ENCODE measurements at regions not wholly inside any gene's neighbourhood (a gene's known extent, or its start where the extent isn't known, plus 50 kb on each side); places are given as distances from the start of the nearest gene placed in this dataset.
A peak's percentile ranks its signal among the peaks of the same experiment; 100 is the strongest.
"Not testable (repeated sequence)": the region's sequence is repeated elsewhere in the genome, so short reads cannot be mapped to it uniquely, and the experiment has no call there.

- Mint-ChIP-seq H3K36me3 (ENCODE audit: insufficient read depth) (no peaks in the 10 kb centered on the region), H3K27me3 (ENCODE audit: low read depth) (peaks cover 23% of the 10 kb centered on the region), H3K4me3 (no peak overlapping the region), H3K9me3 (no peaks in the 10 kb centered on the region), H3K4me1 (ENCODE audit: low read depth) (peaks cover 3% of the 10 kb centered on the region)
- ATAC-seq (no peak), DNase-seq (no peak)
Observed at GRCh38 chr1:29690156-29690555, 453.8 kb downstream of the PTPRU start.

- DNase-seq = no peak
- no peak overlapping the region for H3K4me3 Mint-ChIP-seq
Observed at GRCh38 chr1:29689372-29690030, 453.2 kb downstream of the PTPRU start.

DNA sequence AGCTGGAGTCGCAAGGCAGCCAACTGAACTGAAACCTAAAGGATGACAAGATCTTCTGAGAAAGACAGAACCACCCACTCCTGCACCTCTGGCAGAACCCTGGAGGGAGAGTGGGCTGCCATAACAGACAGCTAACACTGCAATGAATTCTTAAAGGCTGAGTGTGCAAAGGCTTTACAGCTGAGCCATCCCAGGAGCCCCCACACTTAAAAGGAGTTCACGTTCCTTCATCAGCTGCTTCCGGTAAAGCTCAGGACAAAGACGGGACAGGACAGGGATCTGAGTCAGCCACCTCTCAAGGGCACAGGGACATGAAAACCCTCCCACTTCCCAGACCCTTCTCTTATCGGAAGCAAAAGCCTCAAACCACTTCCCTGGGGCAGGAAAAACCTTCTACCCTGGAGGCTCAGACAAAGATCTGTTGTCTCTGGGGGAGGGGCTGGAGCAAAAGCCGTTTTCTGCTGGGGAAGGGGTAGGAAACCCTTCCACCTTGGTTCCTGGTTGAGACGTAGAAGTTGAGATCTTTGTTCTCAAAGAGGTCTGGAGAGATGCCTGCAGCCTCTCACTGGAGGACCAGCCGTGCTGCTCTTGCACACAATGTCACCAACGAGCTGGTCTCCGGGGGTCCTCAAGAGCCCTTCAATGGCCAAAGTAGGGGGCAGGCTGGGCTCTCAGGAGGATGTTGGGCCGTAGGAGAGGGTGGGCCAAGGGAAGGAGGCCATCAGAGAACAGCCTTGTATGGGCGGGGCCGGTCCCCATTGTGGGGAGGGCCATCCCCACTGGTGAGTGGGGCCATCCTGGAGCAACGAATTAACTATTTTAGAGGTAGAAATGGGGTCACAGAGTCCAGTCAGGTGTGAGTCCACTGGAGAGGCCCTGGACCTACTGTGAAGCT is 452.4 kb downstream of the PTPRU start:
- H3K27me3 Mint-ChIP-seq (ENCODE audit: low read depth) = peaks cover 23% of the 10 kb centered on the region
- H3K4me3 Mint-ChIP-seq = no peak overlapping the region
- ATAC-seq (peak; percentile 56 to 58), DNase-seq (no peak)
- no peaks in the 10 kb centered on the region for H3K9me3 Mint-ChIP-seq
- H3K36me3 Mint-ChIP-seq (ENCODE audit: insufficient read depth) = no peaks in the 10 kb centered on the region
- peaks cover 3% of the 10 kb centered on the region for H3K4me1 Mint-ChIP-seq (ENCODE audit: low read depth)

More at GRCh38 chr1:29689372-29690030, 453.2 kb downstream of the PTPRU start:
- H3K36me3 Mint-ChIP-seq (ENCODE audit: insufficient read depth) = no peaks in the 10 kb centered on the region
- H3K4me1 Mint-ChIP-seq (ENCODE audit: low read depth) = peaks cover 3% of the 10 kb centered on the region
- no peak for ATAC-seq
- no peaks in the 10 kb centered on the region for H3K9me3 Mint-ChIP-seq
- peaks cover 23% of the 10 kb centered on the region for H3K27me3 Mint-ChIP-seq (ENCODE audit: low read depth)

DNA sequence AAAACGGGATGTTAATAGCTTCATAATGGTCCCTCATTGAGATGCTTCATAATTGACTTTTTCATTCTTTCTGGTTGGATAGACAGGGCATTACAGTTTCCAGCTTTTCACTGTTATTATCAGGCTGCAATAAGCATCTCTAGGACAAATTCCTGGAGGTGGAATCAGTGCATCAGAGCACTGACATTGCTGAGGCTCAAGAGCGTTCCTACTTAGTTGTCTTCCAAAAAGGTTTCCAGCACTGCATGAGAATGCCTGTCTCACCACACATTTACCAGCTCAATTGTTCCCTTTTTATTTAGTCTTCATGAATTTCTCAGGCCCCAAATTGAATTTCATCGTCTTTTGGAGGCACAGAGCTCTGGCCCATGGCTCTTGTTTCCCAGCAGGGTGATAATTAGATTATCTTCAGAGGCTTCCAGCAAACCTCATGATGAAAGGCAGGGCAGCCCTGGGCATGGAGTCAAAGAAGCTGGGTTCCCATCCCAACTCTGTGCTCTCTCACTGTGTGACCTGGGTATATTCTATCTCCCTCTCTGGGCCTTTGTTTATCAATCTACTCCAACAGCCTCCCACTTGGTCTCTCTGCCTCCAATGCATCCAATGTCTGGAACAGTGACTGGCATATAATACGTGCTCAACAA is 451.4 kb downstream of the PTPRU start:
- Mint-ChIP-seq H3K9me3 (no peaks in the 10 kb centered on the region), H3K36me3 (ENCODE audit: insufficient read depth) (no peaks in the 10 kb centered on the region), H3K27me3 (ENCODE audit: low read depth) (peaks cover 23% of the 10 kb centered on the region), H3K4me3 (no peak overlapping the region), H3K4me1 (ENCODE audit: low read depth) (peaks cover 3% of the 10 kb centered on the region)
- ATAC-seq (no peak), DNase-seq (no peak)

GRCh38 chr1:29687166-29687565 is 450.8 kb downstream of the PTPRU start:
- no peak for DNase-seq
- no peak for ATAC-seq
- Mint-ChIP-seq H3K4me1 (ENCODE audit: low read depth) (peaks cover 3% of the 10 kb centered on the region), H3K9me3 (no peaks in the 10 kb centered on the region), H3K36me3 (ENCODE audit: insufficient read depth) (no peaks in the 10 kb centered on the region), H3K27me3 (ENCODE audit: low read depth) (peaks cover 23% of the 10 kb centered on the region), H3K4me3 (no peak overlapping the region)

GRCh38 chr1:29686012-29686930 is 449.9 kb downstream of the PTPRU start:
- Mint-ChIP-seq H3K36me3 (ENCODE audit: insufficient read depth) (no peaks in the 10 kb centered on the region), H3K4me3 (no peak overlapping the region), H3K4me1 (ENCODE audit: low read depth) (peaks cover 3% of the 10 kb centered on the region), H3K27me3 (ENCODE audit: low read depth) (peaks cover 23% of the 10 kb centered on the region), H3K9me3 (no peaks in the 10 kb centered on the region)
- DNase-seq (no peak), ATAC-seq (no peak)

DNA sequence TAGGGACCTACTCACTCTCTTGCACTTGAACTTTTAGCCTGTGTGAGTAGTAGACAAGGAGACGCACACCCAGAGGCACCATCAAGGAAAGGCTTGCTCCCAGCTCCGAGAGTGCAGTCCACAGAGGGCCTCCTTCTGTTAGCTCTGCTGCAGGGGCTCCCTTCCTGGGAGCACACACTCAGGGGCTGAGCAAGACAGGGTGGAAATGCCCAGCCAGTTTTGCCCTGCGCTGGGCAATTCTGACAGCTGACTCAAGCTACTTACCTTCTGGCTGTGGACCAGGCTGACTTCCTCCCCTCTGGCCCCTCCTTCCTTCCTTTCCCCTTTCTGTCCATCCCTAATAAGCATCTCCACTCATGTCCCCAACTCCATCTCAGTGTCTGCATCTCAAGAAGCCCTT is 449.1 kb downstream of the PTPRU start:
- DNase-seq (no peak), ATAC-seq (no peak)
- Mint-ChIP-seq H3K27me3 (ENCODE audit: low read depth) (peaks cover 20% of the 10 kb centered on the region), H3K9me3 (no peaks in the 10 kb centered on the region), H3K36me3 (ENCODE audit: insufficient read depth) (no peaks in the 10 kb centered on the region), H3K4me3 (no peak overlapping the region), H3K4me1 (ENCODE audit: low read depth) (peaks cover 3% of the 10 kb centered on the region)

GRCh38 chr1:29684141-29684540 is 447.8 kb downstream of the PTPRU start:
- peaks cover 12% of the 10 kb centered on the region for H3K27me3 Mint-ChIP-seq (ENCODE audit: low read depth)
- H3K36me3 Mint-ChIP-seq (ENCODE audit: insufficient read depth) = no peaks in the 10 kb centered on the region
- peaks cover 3% of the 10 kb centered on the region for H3K4me1 Mint-ChIP-seq (ENCODE audit: low read depth)
- H3K9me3 Mint-ChIP-seq = no peaks in the 10 kb centered on the region
- no peak for ATAC-seq
- H3K4me3 Mint-ChIP-seq = no peak overlapping the region
- no peak for DNase-seq

DNA sequence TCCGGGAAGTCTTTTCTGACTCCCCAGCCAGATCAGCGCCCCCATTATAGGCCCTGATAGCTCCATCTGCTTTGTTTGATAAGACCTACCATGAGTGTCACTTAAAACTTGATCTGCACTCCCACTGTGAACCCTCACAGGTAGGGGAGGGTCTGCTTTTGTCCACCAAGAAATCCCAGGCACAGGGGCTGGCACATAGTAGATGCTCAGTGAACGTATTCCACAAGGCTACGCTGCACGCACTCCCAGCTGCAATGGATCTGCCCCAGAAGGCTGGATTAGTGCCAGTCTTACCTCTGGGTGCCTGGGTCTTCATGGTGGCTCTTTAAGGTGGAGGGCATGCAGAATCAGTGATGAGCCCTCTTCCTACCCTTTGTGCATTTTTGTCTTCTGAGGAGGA is 447.1 kb downstream of the PTPRU start:
- ATAC-seq (no peak), DNase-seq (no peak)
- Mint-ChIP-seq H3K27me3 (ENCODE audit: low read depth) (peaks cover 9% of the 10 kb centered on the region), H3K4me1 (ENCODE audit: low read depth) (peaks cover 3% of the 10 kb centered on the region), H3K9me3 (no peaks in the 10 kb centered on the region), H3K4me3 (no peak overlapping the region), H3K36me3 (ENCODE audit: insufficient read depth) (no peaks in the 10 kb centered on the region)

GRCh38 chr1:29682919-29683295 is 446.6 kb downstream of the PTPRU start:
- no peak for DNase-seq
- ATAC-seq = no peak
- peaks cover 9% of the 10 kb centered on the region for H3K27me3 Mint-ChIP-seq (ENCODE audit: low read depth)
- H3K36me3 Mint-ChIP-seq (ENCODE audit: insufficient read depth) = no peaks in the 10 kb centered on the region
- no peaks in the 10 kb centered on the region for H3K9me3 Mint-ChIP-seq
- H3K4me3 Mint-ChIP-seq = no peak overlapping the region
- H3K4me1 Mint-ChIP-seq (ENCODE audit: low read depth) = no peaks in the 10 kb centered on the region

DNA sequence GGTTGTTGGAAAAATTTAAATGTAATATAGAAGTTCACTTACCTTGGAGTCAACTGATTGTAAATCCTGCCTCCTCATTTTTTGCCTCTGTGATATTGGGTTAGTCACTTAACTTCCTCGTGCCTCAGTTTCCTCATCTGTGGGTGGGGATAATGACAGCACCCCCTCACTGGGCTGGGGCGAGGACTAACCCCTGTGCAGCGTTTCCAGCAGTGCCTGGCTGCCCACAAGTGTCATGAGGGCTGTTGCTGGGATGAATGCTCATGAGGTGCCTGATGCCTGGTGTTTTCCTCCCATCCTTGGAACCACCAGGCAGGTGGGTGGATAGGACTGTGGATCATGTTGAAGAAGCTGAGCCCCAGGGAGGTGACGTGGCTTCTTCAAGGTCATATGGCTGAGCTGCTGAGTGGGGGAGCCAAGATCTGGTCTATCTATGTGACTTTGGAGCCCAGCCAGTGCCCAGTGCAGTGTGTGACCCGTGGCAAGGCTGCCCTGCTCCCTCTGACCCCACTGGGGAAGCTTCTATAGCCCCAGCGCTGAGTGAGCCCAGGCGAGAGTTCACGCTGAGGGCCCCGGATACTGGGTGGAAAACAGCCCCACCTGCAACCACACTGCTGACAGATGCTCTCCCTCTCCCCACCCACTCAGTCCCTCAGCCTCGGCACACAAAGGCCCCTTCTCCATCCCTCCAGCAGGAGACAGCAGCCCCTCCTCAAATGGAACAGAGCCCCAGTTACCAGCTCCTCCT is 446.0 kb downstream of the PTPRU start:
- H3K4me3 Mint-ChIP-seq = no peak overlapping the region
- DNase-seq = no peak
- H3K27me3 Mint-ChIP-seq (ENCODE audit: low read depth) = peaks cover 9% of the 10 kb centered on the region
- H3K4me1 Mint-ChIP-seq (ENCODE audit: low read depth) = no peaks in the 10 kb centered on the region
- no peaks in the 10 kb centered on the region for H3K36me3 Mint-ChIP-seq (ENCODE audit: insufficient read depth)
- no peak for ATAC-seq
- no peaks in the 10 kb centered on the region for H3K9me3 Mint-ChIP-seq

DNA sequence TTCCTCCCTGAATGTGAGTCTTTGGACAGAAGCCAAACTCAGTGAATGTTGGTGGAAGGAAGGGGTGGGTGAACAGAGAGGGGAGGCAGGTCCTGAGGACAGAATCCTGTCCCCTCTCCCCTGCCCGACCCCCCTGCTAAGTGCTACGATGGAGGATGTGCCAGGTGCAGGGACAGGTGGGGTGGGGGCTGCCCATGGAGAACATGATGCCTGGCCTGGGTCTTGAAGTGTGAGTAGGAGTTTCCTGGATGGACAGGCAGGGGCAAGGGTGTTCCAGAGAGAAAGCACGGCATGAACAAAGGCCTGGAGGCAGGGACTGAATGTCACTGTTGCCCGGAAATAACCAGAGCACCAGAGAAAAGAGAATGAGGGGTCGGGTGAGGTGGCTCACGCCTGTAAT is 445.1 kb downstream of the PTPRU start:
- ATAC-seq; DNase-seq; H3K27me3 Mint-ChIP-seq (ENCODE audit: low read depth); H3K4me1 Mint-ChIP-seq (ENCODE audit: low read depth); H3K4me3 Mint-ChIP-seq; H3K9me3 Mint-ChIP-seq; H3K36me3 Mint-ChIP-seq (ENCODE audit: insufficient read depth): not testable (repeated sequence)

DNA sequence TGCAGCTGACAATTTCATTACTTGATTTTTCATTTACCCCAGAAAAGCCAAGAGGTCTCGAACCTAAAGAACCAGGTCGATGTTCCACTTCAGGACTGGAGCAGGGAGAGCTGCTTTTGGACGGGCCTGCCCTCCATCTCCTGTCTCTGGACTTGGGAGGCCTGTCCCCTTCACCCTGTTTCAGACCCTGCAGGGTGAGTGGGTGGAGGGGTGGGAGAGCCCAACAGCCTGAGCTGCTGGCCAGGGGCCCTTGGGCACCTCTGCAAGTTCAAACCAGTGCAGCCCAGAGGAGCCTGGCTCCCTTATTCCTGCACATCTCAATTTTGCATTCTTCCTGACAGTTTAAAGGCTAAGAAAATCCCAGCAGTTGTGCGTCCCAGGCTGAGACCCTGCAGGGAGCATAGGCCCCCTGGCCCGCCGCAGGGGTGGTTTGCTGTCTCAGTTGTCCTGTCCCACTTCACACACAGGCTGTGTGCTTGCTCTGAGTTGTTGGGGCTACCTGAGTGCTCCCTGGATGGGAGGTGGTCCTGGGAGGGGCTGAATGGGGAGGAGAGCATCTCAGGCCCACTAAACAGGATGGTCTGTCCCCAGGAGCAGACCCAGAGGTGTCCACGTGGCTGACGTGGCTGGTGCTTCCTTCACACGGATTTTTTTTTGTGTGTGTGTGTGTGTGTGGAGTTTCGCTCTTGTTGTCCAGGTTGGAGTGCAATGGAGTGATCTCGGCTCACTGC is 443.7 kb downstream of the PTPRU start:
- Mint-ChIP-seq H3K27me3 (ENCODE audit: low read depth) (peaks cover 2% of the 10 kb centered on the region), H3K4me3 (no peak overlapping the region), H3K9me3 (no peaks in the 10 kb centered on the region), H3K4me1 (ENCODE audit: low read depth) (no peaks in the 10 kb centered on the region), H3K36me3 (ENCODE audit: insufficient read depth) (no peaks in the 10 kb centered on the region)
- no peak for ATAC-seq
- no peak for DNase-seq

Measured in activated T-cell treated with anti-CD3 and anti-CD28 coated beads, Interleukin-2, amount 50 U/mL, for 4 hours (primary cell).